ENCODE measurements at regions not wholly inside any gene's neighbourhood (a gene's known extent, or its start where the extent isn't known, plus 50 kb on each side); places are given as distances from the start of the nearest gene placed in this dataset.
"Not testable (repeated sequence)": the region's sequence is repeated elsewhere in the genome, so short reads cannot be mapped to it uniquely, and the experiment has no call there.

GRCh38 chr3:68676136-68676535 lies 256.2 kb downstream of the TAFA4 start:
- Mint-ChIP-seq H3K4me3 (no peak overlapping the region), H3K27me3 (no peaks in the 10 kb centered on the region), H3K36me3 (ENCODE audit: low read depth) (no peaks in the 10 kb centered on the region), H3K4me1 (no peaks in the 10 kb centered on the region), H3K9me3 (no peaks in the 10 kb centered on the region), H3K27ac (no peak overlapping the region)
- no peak for DNase-seq
- CTCF ChIA-PET: no interaction called here
- POLR2A ChIA-PET: no interaction called here

- ChIA-PET POLR2A (no interaction called here), CTCF (no interaction called here)
- Mint-ChIP-seq H3K27ac (no peak overlapping the region), H3K27me3 (no peaks in the 10 kb centered on the region), H3K9me3 (no peaks in the 10 kb centered on the region), H3K4me3 (no peak overlapping the region), H3K4me1 (no peaks in the 10 kb centered on the region), H3K36me3 (ENCODE audit: low read depth) (no peaks in the 10 kb centered on the region)
- no peak for DNase-seq
Observed at GRCh38 chr3:68667346-68667745, 265.0 kb downstream of the TAFA4 start.

- Mint-ChIP-seq H3K36me3 (ENCODE audit: low read depth) (no peaks in the 10 kb centered on the region), H3K27ac (no peak overlapping the region), H3K9me3 (no peaks in the 10 kb centered on the region), H3K27me3 (no peaks in the 10 kb centered on the region), H3K4me3 (no peak overlapping the region), H3K4me1 (no peaks in the 10 kb centered on the region)
- ChIA-PET POLR2A (no interaction called here), CTCF (no interaction called here)
- no peak for DNase-seq
Observed at GRCh38 chr3:68666429-68667136, 265.8 kb downstream of the TAFA4 start.

- ChIA-PET CTCF (no interaction called here), POLR2A (no interaction called here)
- no peaks in the 10 kb centered on the region for H3K36me3 Mint-ChIP-seq (ENCODE audit: low read depth)
- no peak overlapping the region for H3K4me3 Mint-ChIP-seq
- H3K27me3 Mint-ChIP-seq: no peaks in the 10 kb centered on the region
- H3K27ac Mint-ChIP-seq: no peak overlapping the region
- no peaks in the 10 kb centered on the region for H3K4me1 Mint-ChIP-seq
- no peak for DNase-seq
- H3K9me3 Mint-ChIP-seq: no peaks in the 10 kb centered on the region
Observed at GRCh38 chr3:68664276-68664675, 268.1 kb downstream of the TAFA4 start.

GRCh38 chr3:68662176-68662575 lies 270.2 kb downstream of the TAFA4 start:
- POLR2A ChIA-PET: no interaction called here

GRCh38 chr3:68650657-68651056 lies 281.7 kb downstream of the TAFA4 start:
- POLR2A ChIA-PET: not testable (repeated sequence)

More at GRCh38 chr3:68662176-68662575, 270.2 kb downstream of the TAFA4 start:
- H3K36me3 Mint-ChIP-seq (ENCODE audit: low read depth): no peaks in the 10 kb centered on the region
- no peak for DNase-seq
- H3K27ac Mint-ChIP-seq: no peak overlapping the region
- H3K9me3 Mint-ChIP-seq: no peaks in the 10 kb centered on the region
- H3K4me1 Mint-ChIP-seq: no peaks in the 10 kb centered on the region
- no peak overlapping the region for H3K4me3 Mint-ChIP-seq
- no peaks in the 10 kb centered on the region for H3K27me3 Mint-ChIP-seq
- CTCF ChIA-PET: no interaction called here

GRCh38 chr3:68648494-68648893 lies 283.9 kb downstream of the TAFA4 start:
- Mint-ChIP-seq H3K27ac (no peak overlapping the region), H3K4me3 (no peak overlapping the region), H3K27me3 (no peaks in the 10 kb centered on the region), H3K36me3 (ENCODE audit: low read depth) (no peaks in the 10 kb centered on the region), H3K9me3 (no peaks in the 10 kb centered on the region), H3K4me1 (no peaks in the 10 kb centered on the region)
- ChIA-PET CTCF (no interaction called here), POLR2A (no interaction called here)
- DNase-seq: no peak

More at GRCh38 chr3:68650657-68651056, 281.7 kb downstream of the TAFA4 start:
- H3K4me1 Mint-ChIP-seq; DNase-seq; H3K27ac Mint-ChIP-seq; H3K27me3 Mint-ChIP-seq; H3K36me3 Mint-ChIP-seq (ENCODE audit: low read depth); CTCF ChIA-PET; H3K9me3 Mint-ChIP-seq; H3K4me3 Mint-ChIP-seq: not testable (repeated sequence)

- CTCF ChIA-PET: no interaction called here
- Mint-ChIP-seq H3K36me3 (ENCODE audit: low read depth) (no peaks in the 10 kb centered on the region), H3K4me3 (no peak overlapping the region), H3K27me3 (no peaks in the 10 kb centered on the region), H3K9me3 (no peaks in the 10 kb centered on the region), H3K27ac (no peak overlapping the region), H3K4me1 (no peaks in the 10 kb centered on the region)
- POLR2A ChIA-PET: no interaction called here
- no peak for DNase-seq
Observed at GRCh38 chr3:68631850-68632545, 300.3 kb downstream of the TAFA4 start.

- H3K4me1 Mint-ChIP-seq: no peaks in the 10 kb centered on the region
- ChIA-PET POLR2A (no interaction called here), CTCF (no interaction called here)
- no peaks in the 10 kb centered on the region for H3K36me3 Mint-ChIP-seq (ENCODE audit: low read depth)
- H3K27ac Mint-ChIP-seq: no peak overlapping the region
- DNase-seq: no peak
- H3K27me3 Mint-ChIP-seq: no peaks in the 10 kb centered on the region
- no peak overlapping the region for H3K4me3 Mint-ChIP-seq
- peaks cover 2% of the 10 kb centered on the region for H3K9me3 Mint-ChIP-seq
Observed at GRCh38 chr3:68620211-68620610, 312.1 kb downstream of the TAFA4 start.

GRCh38 chr3:68614087-68614486 lies 318.3 kb downstream of the TAFA4 start:
- no peaks in the 10 kb centered on the region for H3K36me3 Mint-ChIP-seq (ENCODE audit: low read depth)
- no peak overlapping the region for H3K4me3 Mint-ChIP-seq
- peaks cover 7% of the 10 kb centered on the region for H3K9me3 Mint-ChIP-seq
- H3K27ac Mint-ChIP-seq: no peak overlapping the region
- POLR2A ChIA-PET: no interaction called here
- DNase-seq: no peak
- CTCF ChIA-PET: no interaction called here
- no peaks in the 10 kb centered on the region for H3K4me1 Mint-ChIP-seq
- H3K27me3 Mint-ChIP-seq: no peaks in the 10 kb centered on the region

GRCh38 chr3:68571321-68571720 lies 361.0 kb downstream of the TAFA4 start:
- H3K4me3 Mint-ChIP-seq: no peak overlapping the region
- no peaks in the 10 kb centered on the region for H3K36me3 Mint-ChIP-seq (ENCODE audit: low read depth)
- H3K27me3 Mint-ChIP-seq: no peaks in the 10 kb centered on the region
- H3K4me1 Mint-ChIP-seq: no peaks in the 10 kb centered on the region
- H3K9me3 Mint-ChIP-seq: peaks cover 8% of the 10 kb centered on the region
- no peak overlapping the region for H3K27ac Mint-ChIP-seq
- ChIA-PET POLR2A (no interaction called here), CTCF (no interaction called here)
- DNase-seq: no peak

- ChIA-PET POLR2A (no interaction called here), CTCF (no interaction called here)
- Mint-ChIP-seq H3K4me1 (no peaks in the 10 kb centered on the region), H3K4me3 (no peak overlapping the region), H3K27me3 (no peaks in the 10 kb centered on the region), H3K36me3 (ENCODE audit: low read depth) (no peaks in the 10 kb centered on the region), H3K9me3 (no peaks in the 10 kb centered on the region), H3K27ac (no peak overlapping the region)
- DNase-seq: no peak
Observed at GRCh38 chr3:68560728-68561127, 371.6 kb downstream of the TAFA4 start.

GRCh38 chr3:68535782-68536181 lies 396.6 kb downstream of the TAFA4 start:
- POLR2A ChIA-PET: no interaction called here
- no peak overlapping the region for H3K27ac Mint-ChIP-seq
- H3K9me3 Mint-ChIP-seq: no peaks in the 10 kb centered on the region
- H3K27me3 Mint-ChIP-seq: no peaks in the 10 kb centered on the region
- CTCF ChIA-PET: no interaction called here
- DNase-seq: no peak
- H3K4me1 Mint-ChIP-seq: no peaks in the 10 kb centered on the region
- H3K36me3 Mint-ChIP-seq (ENCODE audit: low read depth): no peaks in the 10 kb centered on the region
- no peak overlapping the region for H3K4me3 Mint-ChIP-seq

- Mint-ChIP-seq H3K4me3 (no peak overlapping the region), H3K27ac (no peak overlapping the region), H3K36me3 (ENCODE audit: low read depth) (no peaks in the 10 kb centered on the region), H3K27me3 (no peaks in the 10 kb centered on the region), H3K9me3 (no peaks in the 10 kb centered on the region), H3K4me1 (no peaks in the 10 kb centered on the region)
- DNase-seq: no peak
- POLR2A ChIA-PET: no interaction called here
- CTCF ChIA-PET: no interaction called here
Observed at GRCh38 chr3:68523330-68523729, 409.0 kb downstream of the TAFA4 start.

Measured in activated CD4-positive, alpha-beta memory T cell treated with anti-CD3 and anti-CD28 coated beads, Interleukin-2, amount 10 ng/mL, durations not matched to agents 7 days and 5 days (primary cell).